Endothelial cell of umbilical vein (primary cell): ENCODE measurements at regions not wholly inside any gene's neighbourhood (a gene's known extent, or its start where the extent isn't known, plus 50 kb on each side); places are given as distances from the start of the nearest gene placed in this dataset.

Experiments
- BruUV-seq: library from RNA; stranded (reverse); fragments of 400-500 nt; replicated peaks from 2 replicates; lab custom pipeline; 2021; lab: Mats Ljungman, UMichigan
- CTCF ChIA-PET: fragments of 300-600, 350-600 bp; sonication (Branson Sonifier 250); formaldehyde crosslinking; loops from one replicate; lab custom pipeline; 2021; ENCODE audit warnings: antibody characterized with exemption, inconsistent platforms; lab: Charles Lee
- POLR2A ChIA-PET: fragments of 300-600, 350-600 bp; sonication (Branson Sonifier 250); formaldehyde crosslinking; loops from one replicate; lab custom pipeline; 2021; ENCODE audit warnings: antibody characterized with exemption, inconsistent platforms; lab: Charles Lee
- DNase-seq: peaks from one replicate; pipeline ENCODE4 v3.0.0-alpha.2; 2011; ENCODE audit warnings: low read depth, low spot score
- FAIRE-seq: peaks from 2 replicates; lab custom pipeline; 2011; peaks lifted over from hg19 to GRCh38; lab: Jason Lieb, UNC
- H2AFZ ChIP-seq: 2 replicates; pipeline ENCODE4 v1.6.0; 2012; ENCODE audit warnings: low read depth, low read length, control low read depth, inconsistent platforms
- H3K27ac ChIP-seq: 2 replicates; pipeline ENCODE4 v1.5.1; 2011; ENCODE audit warnings: low read depth, mild to moderate bottlenecking, control low read depth, low read length, moderate library complexity; ENCODE audit not compliant: insufficient read depth
- H3K27me3 ChIP-seq, 2 experiments: 2 replicates each; pipeline versions ENCODE4 v1.6.0 to v1.6.1; 2011; ENCODE audit warnings: low read length in 2 of 2, mixed read lengths in 1 of 2; ENCODE audit not compliant: control insufficient read depth in 2 of 2, insufficient read depth in 2 of 2
- H3K36me3 ChIP-seq, 2 experiments: 2 replicates in 1 of 2; 3 replicates in 1 of 2; pipeline ENCODE4 v1.5.1; 2011; ENCODE audit warnings: low read length in 2 of 2, mild to moderate bottlenecking in 1 of 2, moderate library complexity in 1 of 2; ENCODE audit not compliant: control insufficient read depth in 2 of 2, insufficient read depth in 2 of 2; ENCODE audit errors: extremely low read depth in 1 of 2
- H3K4me1 ChIP-seq: 3 replicates; pipeline ENCODE4 v1.5.1; 2011; ENCODE audit warnings: mild to moderate bottlenecking, low read length; ENCODE audit not compliant: control insufficient read depth, insufficient read depth; ENCODE audit errors: extremely low read depth
- H3K4me2 ChIP-seq: 2 replicates; pipeline ENCODE4 v1.6.1; 2011; ENCODE audit warnings: low read length, control low read depth, mixed read lengths; ENCODE audit not compliant: insufficient read depth
- H3K4me3 ChIP-seq, 3 experiments: fragments of 200-600 bp in 1 of 3; sonication (generic), shearing (Covaris generic) in 1 of 3; replicated peaks in 1 of 3; 2 replicates each; pipeline ENCODE4 v1.5.1; 2011 to 2016; ENCODE audit warnings: control low read depth in 3 of 3, low read length in 3 of 3, mild to moderate bottlenecking in 2 of 3, inconsistent platforms in 1 of 3, low read depth in 1 of 3, moderate library complexity in 1 of 3; ENCODE audit not compliant: insufficient read depth in 1 of 3
- H3K79me2 ChIP-seq: 2 replicates; pipeline ENCODE4 v1.6.0; 2012; ENCODE audit warnings: low read length, inconsistent platforms; ENCODE audit not compliant: control insufficient read depth, insufficient read depth
- H3K9ac ChIP-seq: replicated peaks from 2 replicates; pipeline ENCODE3; 2011; ENCODE audit warnings: low read length, control low read depth; ENCODE audit not compliant: insufficient read depth; ENCODE audit errors: extremely low read depth
- H3K9me1 ChIP-seq: replicated peaks from 3 replicates; pipeline ENCODE4 v1.6.0; 2011; ENCODE audit warnings: mild to moderate bottlenecking, low read length; ENCODE audit not compliant: control insufficient read depth, insufficient read depth; ENCODE audit errors: extremely low read depth
- H3K9me3 ChIP-seq: replicated peaks from 2 replicates; pipeline ENCODE4 v1.5.1; 2012; ENCODE audit warnings: low read length, inconsistent platforms; ENCODE audit not compliant: control insufficient read depth, insufficient read depth
- H4K20me1 ChIP-seq: replicated peaks from 2 replicates; pipeline ENCODE3; 2011; ENCODE audit warnings: mild to moderate bottlenecking, low read length; ENCODE audit not compliant: control insufficient read depth, insufficient read depth; ENCODE audit errors: extremely low read depth
- EZH2 ChIP-seq: IDR thresholded peaks from 2 replicates; pipeline ENCODE4 v1.6.1; 2012; ENCODE audit warnings: borderline replicate concordance, low read depth, mild to moderate bottlenecking, moderate library complexity, low read length, inconsistent platforms; ENCODE audit not compliant: severe bottlenecking
- FOS ChIP-seq: IDR thresholded peaks from 2 replicates; pipeline ENCODE4 v1.6.1; 2011; ENCODE audit warnings: mild to moderate bottlenecking, low read length, moderate library complexity, borderline replicate concordance; ENCODE audit not compliant: insufficient read depth
- GATA2 ChIP-seq: IDR thresholded peaks from 2 replicates; pipeline ENCODE4 v1.7.0; 2011; ENCODE audit warnings: low read depth, mild to moderate bottlenecking, moderate library complexity, mixed read lengths, low read length; ENCODE audit not compliant: insufficient read length, insufficient read depth
- JUN ChIP-seq: IDR thresholded peaks from 2 replicates; pipeline ENCODE4 v1.6.1; 2011; ENCODE audit warnings: borderline replicate concordance, low read depth; ENCODE audit not compliant: insufficient read length, insufficient read depth
- MYC ChIP-seq: IDR thresholded peaks from one replicate; pipeline ENCODE4 v1.6.1; 2011; ENCODE audit warnings: mild to moderate bottlenecking, low read depth, low read length
- POLR2A ChIP-seq: IDR thresholded peaks from 2 replicates; pipeline ENCODE4 v1.6.1; 2012; ENCODE audit warnings: low read depth, mild to moderate bottlenecking, control low read depth, low read length
- POLR2AphosphoS5 ChIP-seq: IDR thresholded peaks from 2 replicates; pipeline ENCODE4 v1.6.1; 2012; ENCODE audit warnings: low read depth, mild to moderate bottlenecking, control low read depth, low read length, moderate library complexity; ENCODE audit not compliant: insufficient read depth
- dilution Hi-C: fragments of 300-500 bp; cut with MboI; formaldehyde crosslinking; loops from one replicate; pipeline ENCODE4 v1.15.0; 2019; ENCODE audit warnings: low sequenced_read_pairs; ENCODE audit not compliant: extremely low pct_ligation_motif_present
- intact Hi-C: fragments of 100-400 bp; cut with micrococcal nuclease; formaldehyde crosslinking; loops from one replicate; pipeline ENCODE4 v1.10.0; 2022
- TF ChIP-seq, protein P1 (sequence below): IDR thresholded peaks from 2 replicates; pipeline ENCODE4 v1.6.1; 2011; ENCODE audit not compliant: insufficient read depth, insufficient read length
- TF ChIP-seq, protein P2 (sequence below), 2 donors: IDR thresholded peaks; 1 replicate in 1 of 2; 2 replicates in 1 of 2; pipeline ENCODE4 v1.5.1; 2011; ENCODE audit warnings: low read length in 2 of 2, mild to moderate bottlenecking in 2 of 2, moderate library complexity in 2 of 2, control low read depth in 1 of 2, inconsistent platforms in 1 of 2, low read depth in 1 of 2; ENCODE audit not compliant: insufficient read depth in 1 of 2; ENCODE audit errors: extremely low read depth in 1 of 2

DNA sequence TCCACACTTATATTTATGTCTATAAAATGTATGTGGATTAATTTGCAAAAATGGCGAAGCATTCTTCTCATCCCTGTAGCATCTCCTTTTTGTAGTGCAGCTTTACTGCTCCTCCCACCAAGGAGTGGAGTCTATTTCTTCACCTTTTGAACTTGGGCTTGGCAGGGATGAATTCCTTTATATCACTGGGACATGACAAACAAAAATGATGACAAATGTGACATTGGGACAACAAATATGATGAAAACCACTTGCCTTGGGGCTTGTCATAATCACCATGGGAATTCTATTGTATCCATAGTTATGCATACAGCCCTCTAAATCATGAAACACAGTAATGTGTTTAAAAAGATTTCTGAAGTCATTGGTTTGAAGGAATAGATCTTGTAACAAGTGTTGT lies 155.0 kb downstream of the TNFSF18 start:
- Histone ChIP-seq H4K20me1 (no peaks in the 10 kb centered on the region), H3K9me3 (no peaks in the 10 kb centered on the region), H2AFZ (no peak overlapping the region), H3K36me3 (no peaks in the 10 kb centered on the region), H3K9ac (peak overlapping the region; percentile 45), H3K4me1 (peaks cover 75% of the 10 kb centered on the region), H3K79me2 (no peaks in the 10 kb centered on the region), H3K4me2 (no peak overlapping the region), H3K27ac (peak overlapping the region; percentile 65), H3K4me3 (no peak overlapping the region), H3K27me3 (no peaks in the 10 kb centered on the region), H3K9me1 (no peaks in the 10 kb centered on the region)
- DNase-seq = no peak
- intact Hi-C loops = loop anchor here (2.0 kb wide), 1 partner anchor 37 kb away; no protein-coding TSS in a partner anchor
- no peak for FAIRE-seq
- CTCF ChIA-PET = interaction anchor here (0.8 to 4.6 kb wide), 9 partner anchors 11 to 306 kb away, joined by 3 to 21 read pairs (median 4); no protein-coding TSS in a partner anchor
- POLR2A ChIA-PET = interaction anchor here (0.6 to 1.6 kb wide), 4 partner anchors 11 to 307 kb away, joined by 3 to 9 read pairs (median 3); partner anchors contain the start of gene TNFSF18
- BruUV-seq = no TSS peak
- dilution Hi-C loops = no loop called here
- TF ChIP-seq EZH2 (no peak), JUN (no peak), FOS (no peak), POLR2AphosphoS5 (no peak), GATA2 (no peak), MYC (no peak), POLR2A (no peak)
- TF ChIP-seq, protein P1, sequence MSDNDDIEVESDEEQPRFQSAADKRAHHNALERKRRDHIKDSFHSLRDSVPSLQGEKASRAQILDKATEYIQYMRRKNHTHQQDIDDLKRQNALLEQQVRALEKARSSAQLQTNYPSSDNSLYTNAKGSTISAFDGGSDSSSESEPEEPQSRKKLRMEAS = no peak
- TF ChIP-seq, protein P2, sequence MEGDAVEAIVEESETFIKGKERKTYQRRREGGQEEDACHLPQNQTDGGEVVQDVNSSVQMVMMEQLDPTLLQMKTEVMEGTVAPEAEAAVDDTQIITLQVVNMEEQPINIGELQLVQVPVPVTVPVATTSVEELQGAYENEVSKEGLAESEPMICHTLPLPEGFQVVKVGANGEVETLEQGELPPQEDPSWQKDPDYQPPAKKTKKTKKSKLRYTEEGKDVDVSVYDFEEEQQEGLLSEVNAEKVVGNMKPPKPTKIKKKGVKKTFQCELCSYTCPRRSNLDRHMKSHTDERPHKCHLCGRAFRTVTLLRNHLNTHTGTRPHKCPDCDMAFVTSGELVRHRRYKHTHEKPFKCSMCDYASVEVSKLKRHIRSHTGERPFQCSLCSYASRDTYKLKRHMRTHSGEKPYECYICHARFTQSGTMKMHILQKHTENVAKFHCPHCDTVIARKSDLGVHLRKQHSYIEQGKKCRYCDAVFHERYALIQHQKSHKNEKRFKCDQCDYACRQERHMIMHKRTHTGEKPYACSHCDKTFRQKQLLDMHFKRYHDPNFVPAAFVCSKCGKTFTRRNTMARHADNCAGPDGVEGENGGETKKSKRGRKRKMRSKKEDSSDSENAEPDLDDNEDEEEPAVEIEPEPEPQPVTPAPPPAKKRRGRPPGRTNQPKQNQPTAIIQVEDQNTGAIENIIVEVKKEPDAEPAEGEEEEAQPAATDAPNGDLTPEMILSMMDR (IDR thresholded peaks at IDR 0.05; ENCODE audit: extremely low read depth in 1 of 2, insufficient read depth in 1 of 2, low read depth in 1 of 2, low read length in 2 of 2) = no peak
